ENCODE measurements at regions not wholly inside any gene's neighbourhood (a gene's known extent, or its start where the extent isn't known, plus 50 kb on each side); places are given as distances from the start of the nearest gene placed in this dataset.
A peak's percentile ranks its signal among the peaks of the same experiment; 100 is the strongest.

DNA sequence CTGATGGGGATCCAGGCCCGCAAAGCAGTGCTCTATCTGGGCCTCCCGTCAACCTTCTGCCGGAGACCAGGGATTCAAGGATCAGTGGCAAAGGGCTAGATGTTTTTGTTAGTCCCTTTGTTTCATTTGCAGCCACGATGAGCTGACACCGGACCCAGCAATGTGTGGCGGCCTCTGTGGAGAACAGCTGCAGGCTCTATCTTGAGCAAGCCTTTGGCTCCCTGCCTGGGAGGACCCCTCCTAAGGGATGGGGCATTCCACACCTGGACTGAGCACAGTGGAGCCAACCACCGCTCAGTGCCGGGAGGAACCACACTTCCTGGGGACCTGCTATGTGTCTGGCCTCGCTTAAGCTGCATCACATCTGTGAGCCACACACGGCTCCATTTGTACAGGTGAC is 215.8 kb downstream of the RBFOX3 start:
- no peaks in the 10 kb centered on the region for H3K36me3 ChIP-seq
- H3K27ac ChIP-seq: no peak overlapping the region
- no peaks in the 10 kb centered on the region for H3K4me1 ChIP-seq
- peaks cover 3 to 4% of the 10 kb centered on the region in 2 donors for H3K27me3 ChIP-seq
- H3K9me3 ChIP-seq: no peaks in the 10 kb centered on the region
- TF ChIP-seq, protein P1, sequence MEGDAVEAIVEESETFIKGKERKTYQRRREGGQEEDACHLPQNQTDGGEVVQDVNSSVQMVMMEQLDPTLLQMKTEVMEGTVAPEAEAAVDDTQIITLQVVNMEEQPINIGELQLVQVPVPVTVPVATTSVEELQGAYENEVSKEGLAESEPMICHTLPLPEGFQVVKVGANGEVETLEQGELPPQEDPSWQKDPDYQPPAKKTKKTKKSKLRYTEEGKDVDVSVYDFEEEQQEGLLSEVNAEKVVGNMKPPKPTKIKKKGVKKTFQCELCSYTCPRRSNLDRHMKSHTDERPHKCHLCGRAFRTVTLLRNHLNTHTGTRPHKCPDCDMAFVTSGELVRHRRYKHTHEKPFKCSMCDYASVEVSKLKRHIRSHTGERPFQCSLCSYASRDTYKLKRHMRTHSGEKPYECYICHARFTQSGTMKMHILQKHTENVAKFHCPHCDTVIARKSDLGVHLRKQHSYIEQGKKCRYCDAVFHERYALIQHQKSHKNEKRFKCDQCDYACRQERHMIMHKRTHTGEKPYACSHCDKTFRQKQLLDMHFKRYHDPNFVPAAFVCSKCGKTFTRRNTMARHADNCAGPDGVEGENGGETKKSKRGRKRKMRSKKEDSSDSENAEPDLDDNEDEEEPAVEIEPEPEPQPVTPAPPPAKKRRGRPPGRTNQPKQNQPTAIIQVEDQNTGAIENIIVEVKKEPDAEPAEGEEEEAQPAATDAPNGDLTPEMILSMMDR (IDR thresholded peaks at IDR 0.05): no peak
- no peak overlapping the region for H3K4me3 ChIP-seq
- no peak for DNase-seq (ENCODE audit: low spot score)

DNA sequence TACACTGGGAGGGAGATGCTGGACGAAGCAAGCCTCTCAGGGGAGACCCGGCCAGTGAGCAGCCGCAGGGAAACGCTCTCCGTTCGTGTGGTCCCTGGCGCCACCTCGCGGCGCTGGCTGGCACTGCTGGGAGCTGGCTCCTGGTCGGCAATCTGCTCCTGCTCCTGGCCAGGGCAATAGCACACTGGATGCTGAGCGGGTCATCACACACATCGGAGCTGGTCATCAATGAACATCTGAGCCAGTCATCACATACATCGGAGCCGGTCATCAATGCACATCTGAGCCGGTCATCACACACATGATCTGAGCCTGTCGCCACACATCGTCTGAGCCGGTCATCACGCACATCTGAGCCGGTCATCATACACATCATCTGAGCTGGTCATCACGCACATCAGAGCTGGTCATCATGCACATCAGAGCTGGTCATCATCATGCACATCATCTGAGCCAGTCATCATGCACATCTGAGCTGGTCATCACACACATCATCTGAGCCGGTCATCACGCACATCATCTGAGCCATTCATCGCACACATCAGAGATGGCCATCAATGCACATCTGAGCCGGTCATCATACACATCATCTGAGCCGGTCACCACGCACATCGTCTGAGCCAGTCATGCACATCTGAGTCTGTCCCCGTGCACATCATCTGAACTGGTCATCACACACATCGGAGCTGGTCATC is 217.3 kb downstream of the RBFOX3 start:
- Histone ChIP-seq H3K4me3 (no peak overlapping the region), H3K36me3 (no peaks in the 10 kb centered on the region), H3K27me3 (peaks cover 3 to 4% of the 10 kb centered on the region in 2 donors), H3K27ac (no peak overlapping the region), H3K9me3 (no peaks in the 10 kb centered on the region), H3K4me1 (no peaks in the 10 kb centered on the region)
- peak; percentile 69 for DNase-seq (ENCODE audit: low spot score)
- TF ChIP-seq, protein P1 (IDR thresholded peaks at IDR 0.05): peak; percentile 91 to 93

DNA sequence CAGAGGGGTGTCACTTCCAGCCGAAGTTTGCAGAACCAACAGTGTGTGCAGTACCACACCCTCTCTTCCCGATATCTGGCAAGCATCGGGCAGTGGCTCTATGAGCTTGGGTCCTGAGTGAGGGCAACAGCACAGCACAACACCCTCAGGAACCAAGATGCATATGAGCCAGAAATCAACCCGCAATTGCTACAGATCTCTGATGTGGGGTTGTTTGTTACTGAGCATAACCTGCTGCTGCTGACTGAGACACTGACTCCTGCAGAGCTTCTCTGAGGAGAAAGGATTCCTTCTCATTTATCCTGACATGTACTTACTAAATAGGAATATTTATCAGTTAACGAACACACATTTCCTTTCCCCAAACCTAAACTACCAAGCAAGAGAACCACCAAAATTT is 218.3 kb downstream of the RBFOX3 start:
- no peaks in the 10 kb centered on the region for H3K9me3 ChIP-seq
- no peak overlapping the region for H3K27ac ChIP-seq
- TF ChIP-seq, protein P1 (IDR thresholded peaks at IDR 0.05): no peak
- H3K4me3 ChIP-seq: no peak overlapping the region
- no peaks in the 10 kb centered on the region for H3K4me1 ChIP-seq
- peaks cover 3 to 4% of the 10 kb centered on the region in 2 donors for H3K27me3 ChIP-seq
- no peak for DNase-seq (ENCODE audit: low spot score)
- H3K36me3 ChIP-seq: no peaks in the 10 kb centered on the region

DNA sequence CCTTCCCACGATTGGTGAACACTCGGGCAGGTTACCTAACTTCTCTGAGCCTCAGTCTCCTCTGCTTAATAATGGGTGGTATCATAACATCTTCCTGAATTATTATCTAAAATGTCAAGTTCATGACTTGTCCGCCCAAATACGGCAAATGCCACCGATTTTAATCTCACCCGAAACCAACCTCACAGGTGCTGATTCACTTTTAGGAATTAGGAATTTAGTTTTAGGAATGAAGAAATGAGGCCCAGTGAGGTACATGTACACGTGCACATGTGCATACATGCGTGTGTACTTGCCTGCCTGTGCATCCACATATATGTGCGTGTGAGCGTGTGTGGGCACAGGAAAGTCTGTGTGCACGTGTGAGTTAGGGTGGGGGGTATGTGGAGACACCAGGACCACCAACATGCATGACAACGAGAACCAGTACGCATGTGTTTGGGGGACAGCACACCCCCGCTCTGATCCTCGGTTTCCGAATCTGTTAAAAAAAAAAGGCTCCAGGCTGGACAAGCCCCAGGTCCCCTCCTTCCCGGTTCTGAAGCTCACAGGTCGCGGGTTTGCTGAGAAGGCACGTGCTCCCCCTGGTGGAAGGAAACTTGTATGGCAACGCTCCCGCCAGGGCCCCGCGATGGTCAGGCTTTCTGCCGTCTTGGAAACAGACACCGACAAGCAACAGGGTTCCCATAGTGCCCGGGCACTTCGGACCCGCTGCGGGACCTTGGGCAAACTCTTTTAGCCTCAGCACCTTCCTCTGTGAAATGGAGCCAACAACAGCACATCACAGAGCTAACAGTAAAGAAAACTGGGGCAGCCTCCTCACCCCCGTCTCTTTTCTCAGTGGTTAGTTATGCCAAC is 219.2 kb downstream of the RBFOX3 start:
- no peaks in the 10 kb centered on the region for H3K4me1 ChIP-seq
- TF ChIP-seq, protein P1 (IDR thresholded peaks at IDR 0.05): peak; percentile 92 to 97
- no peak overlapping the region for H3K27ac ChIP-seq
- DNase-seq (ENCODE audit: low spot score): peak; percentile 82
- no peaks in the 10 kb centered on the region for H3K9me3 ChIP-seq
- H3K4me3 ChIP-seq: no peak overlapping the region
- no peaks in the 10 kb centered on the region for H3K36me3 ChIP-seq
- H3K27me3 ChIP-seq: peaks cover 3 to 4% of the 10 kb centered on the region in 2 donors

DNA sequence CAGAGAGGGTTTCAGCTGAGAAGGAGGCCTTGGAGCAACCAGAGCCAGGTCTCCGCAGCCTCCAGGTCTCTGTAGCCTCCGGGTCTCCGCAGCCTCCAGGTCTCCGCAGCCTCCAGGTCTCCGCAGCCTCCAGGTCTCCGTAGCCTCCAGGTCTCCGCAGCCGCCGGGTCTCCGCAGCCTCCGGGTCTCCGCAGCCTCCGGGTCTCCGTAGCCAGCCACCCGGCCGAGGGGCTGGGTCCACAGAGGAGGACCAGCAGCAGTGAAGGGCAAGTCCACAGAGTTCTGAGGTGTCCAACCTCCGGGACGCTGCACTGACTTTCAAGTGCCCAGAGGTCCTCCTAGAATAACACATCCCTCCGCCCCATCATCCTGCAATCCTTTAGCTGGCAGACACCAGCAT is 221.0 kb downstream of the RBFOX3 start:
- TF ChIP-seq, protein P1 (IDR thresholded peaks at IDR 0.05): no peak
- no peak for DNase-seq (ENCODE audit: low spot score)
- Histone ChIP-seq H3K27ac (no peak overlapping the region), H3K9me3 (no peaks in the 10 kb centered on the region), H3K36me3 (no peaks in the 10 kb centered on the region), H3K4me3 (no peak overlapping the region), H3K4me1 (no peaks in the 10 kb centered on the region), H3K27me3 (peaks cover 3 to 4% of the 10 kb centered on the region in 2 donors)
